ENCODE measurements at regions not wholly inside any gene's neighbourhood (a gene's known extent, or its start where the extent isn't known, plus 50 kb on each side); places are given as distances from the start of the nearest gene placed in this dataset.

- TF ChIP-seq SIN3A (conservative IDR thresholded peaks at IDR 0.05 in 1 of 2, IDR thresholded peaks at IDR 0.05 in 1 of 2; ENCODE audit: low read depth in 1 of 2, low read length in 2 of 2) (no peak), FOSL1 (IDR thresholded peaks at IDR 0.05; ENCODE audit: insufficient read depth, low read depth, low read length) (no peak), E2F6 (IDR thresholded peaks at IDR 0.05) (no peak), SUZ12 (IDR thresholded peaks at IDR 0.05; ENCODE audit: low read length) (no peak), ZNF274 (IDR thresholded peaks at IDR 0.05; ENCODE audit: borderline replicate concordance, extremely low read depth, low read length) (no peak)
Observed at GRCh38 chr14:106776395-106776983, 1250.1 kb downstream of the TMEM121 start (continued).

Measured in H1 (cell line).